PFSK-1 (cell line): ENCODE measurements at regions not wholly inside any gene's neighbourhood (a gene's known extent, or its start where the extent isn't known, plus 50 kb on each side); places are given as distances from the start of the nearest gene placed in this dataset.

Experiments
- FOXP2 ChIP-seq: optimal IDR thresholded peaks from 2 replicates; pipeline ENCODE3; 2011; ENCODE audit warnings: borderline replicate concordance, control low read depth, inconsistent platforms; ENCODE audit not compliant: insufficient read depth; ENCODE audit errors: extremely low read length, extremely low read depth
- POLR2AphosphoS5 ChIP-seq: IDR thresholded peaks from 2 replicates; pipeline ENCODE4 v1.6.1; 2012; ENCODE audit warnings: low read depth, mild to moderate bottlenecking, control low read depth, low read length, moderate library complexity
- SIN3A ChIP-seq: IDR thresholded peaks from 2 replicates; pipeline ENCODE4 v1.6.1; 2012; ENCODE audit warnings: mild to moderate bottlenecking, low read length, moderate library complexity, borderline replicate concordance; ENCODE audit not compliant: insufficient read depth
- TAF1 ChIP-seq: IDR thresholded peaks from 2 replicates; pipeline ENCODE4 v1.6.1; 2012; ENCODE audit warnings: low read length, control low read depth, borderline replicate concordance; ENCODE audit not compliant: insufficient read depth
- TF ChIP-seq, protein P1 (sequence below), 2 experiments: IDR thresholded peaks; 2 replicates each; pipeline versions ENCODE4 v1.6.1 to v1.8.0; 2011 to 2012; ENCODE audit warnings: low read depth in 2 of 2, low read length in 2 of 2, control low read depth in 1 of 2, inconsistent platforms in 1 of 2, mild to moderate bottlenecking in 1 of 2, moderate library complexity in 1 of 2; ENCODE audit not compliant: insufficient read depth in 1 of 2

- TF ChIP-seq SIN3A (no peak), TAF1 (no peak), FOXP2 (no peak), POLR2AphosphoS5 (no peak)
- TF ChIP-seq, protein P1, sequence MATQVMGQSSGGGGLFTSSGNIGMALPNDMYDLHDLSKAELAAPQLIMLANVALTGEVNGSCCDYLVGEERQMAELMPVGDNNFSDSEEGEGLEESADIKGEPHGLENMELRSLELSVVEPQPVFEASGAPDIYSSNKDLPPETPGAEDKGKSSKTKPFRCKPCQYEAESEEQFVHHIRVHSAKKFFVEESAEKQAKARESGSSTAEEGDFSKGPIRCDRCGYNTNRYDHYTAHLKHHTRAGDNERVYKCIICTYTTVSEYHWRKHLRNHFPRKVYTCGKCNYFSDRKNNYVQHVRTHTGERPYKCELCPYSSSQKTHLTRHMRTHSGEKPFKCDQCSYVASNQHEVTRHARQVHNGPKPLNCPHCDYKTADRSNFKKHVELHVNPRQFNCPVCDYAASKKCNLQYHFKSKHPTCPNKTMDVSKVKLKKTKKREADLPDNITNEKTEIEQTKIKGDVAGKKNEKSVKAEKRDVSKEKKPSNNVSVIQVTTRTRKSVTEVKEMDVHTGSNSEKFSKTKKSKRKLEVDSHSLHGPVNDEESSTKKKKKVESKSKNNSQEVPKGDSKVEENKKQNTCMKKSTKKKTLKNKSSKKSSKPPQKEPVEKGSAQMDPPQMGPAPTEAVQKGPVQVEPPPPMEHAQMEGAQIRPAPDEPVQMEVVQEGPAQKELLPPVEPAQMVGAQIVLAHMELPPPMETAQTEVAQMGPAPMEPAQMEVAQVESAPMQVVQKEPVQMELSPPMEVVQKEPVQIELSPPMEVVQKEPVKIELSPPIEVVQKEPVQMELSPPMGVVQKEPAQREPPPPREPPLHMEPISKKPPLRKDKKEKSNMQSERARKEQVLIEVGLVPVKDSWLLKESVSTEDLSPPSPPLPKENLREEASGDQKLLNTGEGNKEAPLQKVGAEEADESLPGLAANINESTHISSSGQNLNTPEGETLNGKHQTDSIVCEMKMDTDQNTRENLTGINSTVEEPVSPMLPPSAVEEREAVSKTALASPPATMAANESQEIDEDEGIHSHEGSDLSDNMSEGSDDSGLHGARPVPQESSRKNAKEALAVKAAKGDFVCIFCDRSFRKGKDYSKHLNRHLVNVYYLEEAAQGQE (IDR thresholded peaks at IDR 0.05; ENCODE audit: insufficient read depth in 1 of 2, low read depth in 2 of 2, low read length in 2 of 2) = no peak
Measured at GRCh38 chr22:47393191-47393590, 630.7 kb downstream of the TBC1D22A start.

DNA sequence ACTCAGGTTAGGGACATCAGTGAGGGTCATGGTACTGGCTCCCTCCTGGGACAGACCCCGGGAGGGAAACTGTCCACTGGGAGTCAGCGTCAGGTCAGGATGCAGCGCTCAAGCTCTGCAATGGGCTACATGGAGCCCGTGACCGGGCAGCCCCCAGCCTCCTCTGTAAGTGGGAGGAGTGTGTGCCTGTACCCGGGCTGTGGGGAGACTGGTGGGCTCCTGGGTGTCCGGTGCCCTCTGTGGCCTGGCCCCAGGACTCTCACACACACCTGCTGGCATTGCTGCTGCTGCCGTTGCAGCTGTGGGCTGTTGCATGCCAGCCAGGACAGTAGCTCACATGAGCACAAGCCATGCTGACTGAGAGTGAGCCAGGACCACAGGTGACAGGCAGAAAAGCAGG lies 630.3 kb downstream of the TBC1D22A start:
- TF ChIP-seq, protein P1 (IDR thresholded peaks at IDR 0.05; ENCODE audit: insufficient read depth in 1 of 2, low read depth in 2 of 2, low read length in 2 of 2) = no peak

DNA sequence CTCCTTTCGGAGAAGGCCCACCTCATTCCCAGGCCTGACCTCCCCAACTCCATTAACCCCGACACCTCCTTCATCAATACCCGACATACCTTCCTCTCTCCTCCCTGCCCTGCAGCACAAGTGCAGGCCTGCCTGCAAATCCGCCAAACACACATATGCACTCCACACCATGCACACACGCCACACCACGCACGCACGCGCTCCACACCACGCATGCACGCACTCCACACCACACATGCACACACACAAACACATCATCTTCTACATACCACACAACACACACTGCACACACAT lies 629.6 kb downstream of the TBC1D22A start:
- TF ChIP-seq, protein P1 (IDR thresholded peaks at IDR 0.05; ENCODE audit: insufficient read depth in 1 of 2, low read depth in 2 of 2, low read length in 2 of 2) = no peak
- TF ChIP-seq SIN3A (no peak), FOXP2 (no peak), TAF1 (no peak), POLR2AphosphoS5 (no peak)

DNA sequence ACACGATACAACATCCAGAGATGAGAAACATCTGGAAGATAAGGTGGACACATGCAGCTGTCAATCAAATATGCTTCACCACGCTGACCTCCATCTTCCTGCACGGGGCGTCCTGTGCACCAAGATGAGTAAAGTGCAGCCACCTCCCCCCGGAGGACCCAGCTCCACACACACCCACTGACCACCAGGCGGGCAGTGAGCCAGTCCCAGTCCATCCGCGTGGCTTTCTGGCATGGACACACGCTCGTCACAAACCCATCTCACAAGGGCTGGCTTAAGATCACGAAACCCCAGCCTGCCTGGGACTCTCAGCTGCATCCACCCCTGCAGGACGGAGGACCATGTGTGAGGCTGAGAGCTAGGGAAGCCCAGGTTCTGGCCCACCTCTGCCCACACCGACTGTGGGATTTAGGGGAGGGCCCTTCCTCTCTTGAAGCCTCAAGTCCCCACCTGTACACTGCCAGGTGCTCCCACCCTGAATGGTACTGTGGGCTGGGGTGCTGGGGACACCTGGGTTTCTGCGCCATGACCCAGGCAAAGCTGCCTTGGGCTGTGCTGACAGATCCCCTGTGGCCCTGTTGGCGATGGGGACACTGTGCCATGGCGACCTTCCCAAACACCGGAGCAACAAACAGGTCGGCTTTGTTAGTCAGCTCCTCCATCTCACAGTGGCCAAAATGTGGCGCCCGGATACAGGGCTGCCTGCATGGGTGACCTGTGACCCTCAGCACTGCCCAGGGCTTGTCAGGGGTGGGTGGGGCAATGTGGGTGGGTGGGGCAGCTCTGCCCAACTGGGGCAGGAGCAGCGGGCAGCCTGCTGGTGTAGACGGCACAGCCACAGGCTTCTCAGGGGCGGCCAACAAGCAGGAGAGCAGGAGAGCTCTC lies 629.0 kb downstream of the TBC1D22A start:
- no peak for TF ChIP-seq SIN3A
- no peak for TF ChIP-seq FOXP2
- no peak for TF ChIP-seq POLR2AphosphoS5
- TF ChIP-seq TAF1 = no peak
- TF ChIP-seq, protein P1 (IDR thresholded peaks at IDR 0.05; ENCODE audit: insufficient read depth in 1 of 2, low read depth in 2 of 2, low read length in 2 of 2) = no peak
